ENCODE measurements at regions not wholly inside any gene's neighbourhood (a gene's known extent, or its start where the extent isn't known, plus 50 kb on each side); places are given as distances from the start of the nearest gene placed in this dataset.
"Not testable (repeated sequence)": the region's sequence is repeated elsewhere in the genome, so short reads cannot be mapped to it uniquely, and the experiment has no call there.

- no peak for DNase-seq (ENCODE audit: extremely low spot score)
- no peaks in the 10 kb centered on the region for H3K36me3 ChIP-seq (ENCODE audit: insufficient read depth)
- H3K4me3 ChIP-seq (ENCODE audit: low read depth, low read length) = no peak overlapping the region
- H3K27ac ChIP-seq (ENCODE audit: low read depth) = no peak overlapping the region
- no peaks in the 10 kb centered on the region for H3K4me1 ChIP-seq (ENCODE audit: insufficient read depth)
These were observed 222.0 kb upstream of the HHIP start for GRCh38 chr4:144423930-144424329.

GRCh38 chr4:144426023-144426422 lies 219.9 kb upstream of the HHIP start:
- not testable (repeated sequence) for H3K36me3 ChIP-seq (ENCODE audit: insufficient read depth); H3K27ac ChIP-seq (ENCODE audit: low read depth); H3K4me1 ChIP-seq (ENCODE audit: insufficient read depth); H3K4me3 ChIP-seq (ENCODE audit: low read depth, low read length); DNase-seq (ENCODE audit: extremely low spot score)
- 96% methylated on average over 11 of the region's 11 CpGs for WGBS

DNA sequence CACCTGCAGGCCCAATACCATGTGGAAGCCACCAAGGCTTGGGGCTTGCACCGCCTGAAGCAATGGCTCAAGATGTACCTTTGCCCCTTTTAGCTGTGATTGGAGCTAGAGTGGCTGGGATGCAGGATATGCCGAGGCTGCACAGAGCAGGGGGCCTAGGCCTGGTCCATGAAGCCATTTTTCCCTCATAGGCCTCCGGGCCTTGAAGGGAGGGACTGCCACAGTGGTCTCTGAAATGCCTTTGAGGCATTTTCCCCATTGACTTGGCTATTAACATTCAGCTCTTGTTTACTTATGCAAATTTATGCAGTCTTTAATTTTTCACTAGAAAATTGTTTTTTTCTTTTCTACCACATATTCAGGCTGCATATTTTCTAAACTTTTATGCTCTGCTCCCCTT lies 203.2 kb upstream of the HHIP start:
- WGBS = 93% methylated on average over 3 of the region's 3 CpGs
- Histone ChIP-seq H3K27ac (ENCODE audit: low read depth) (no peak overlapping the region), H3K4me3 (ENCODE audit: low read depth, low read length) (no peak overlapping the region), H3K4me1 (ENCODE audit: insufficient read depth) (no peaks in the 10 kb centered on the region), H3K36me3 (ENCODE audit: insufficient read depth) (no peaks in the 10 kb centered on the region)
- no peak for DNase-seq (ENCODE audit: extremely low spot score)

GRCh38 chr4:144449611-144450010 lies 196.3 kb upstream of the HHIP start:
- peak overlapping the region; percentile 16 for H3K27ac ChIP-seq (ENCODE audit: low read depth)
- DNase-seq (ENCODE audit: extremely low spot score) = no peak
- no peak overlapping the region for H3K4me3 ChIP-seq (ENCODE audit: low read depth, low read length)
- H3K4me1 ChIP-seq (ENCODE audit: insufficient read depth) = no peaks in the 10 kb centered on the region
- WGBS = 38% methylated on average over 10 of the region's 10 CpGs
- H3K36me3 ChIP-seq (ENCODE audit: insufficient read depth) = no peaks in the 10 kb centered on the region

DNA sequence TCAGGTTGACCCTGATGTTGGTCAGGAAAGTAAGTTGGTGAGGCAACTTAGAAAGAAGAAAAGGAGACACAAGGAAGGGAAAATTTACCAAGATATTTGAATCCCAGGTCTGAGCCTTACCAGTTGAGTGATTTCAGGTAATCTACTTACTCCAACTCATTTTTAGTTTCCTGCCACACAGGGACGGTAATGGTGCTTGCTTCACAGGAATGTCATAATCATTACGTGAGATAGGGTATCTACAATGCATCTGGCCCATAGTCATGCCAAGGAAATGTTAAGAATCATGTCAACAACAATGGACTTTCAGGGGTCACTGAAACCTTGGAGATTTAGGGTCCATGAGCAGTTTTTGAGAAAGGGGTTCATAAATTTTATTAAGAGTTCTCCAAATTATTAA lies 195.4 kb upstream of the HHIP start:
- no peaks in the 10 kb centered on the region for H3K36me3 ChIP-seq (ENCODE audit: insufficient read depth)
- no peak for DNase-seq (ENCODE audit: extremely low spot score)
- H3K4me1 ChIP-seq (ENCODE audit: insufficient read depth) = no peaks in the 10 kb centered on the region
- no peak overlapping the region for H3K4me3 ChIP-seq (ENCODE audit: low read depth, low read length)
- WGBS = 85% methylated on average over 2 of the region's 2 CpGs
- no peak overlapping the region for H3K27ac ChIP-seq (ENCODE audit: low read depth)

- 27% methylated on average over 3 of the region's 3 CpGs for WGBS
- Histone ChIP-seq H3K4me3 (ENCODE audit: low read depth, low read length) (no peak overlapping the region), H3K36me3 (ENCODE audit: insufficient read depth) (no peaks in the 10 kb centered on the region)
These were observed 194.0 kb upstream of the HHIP start for GRCh38 chr4:144451766-144452450.

GRCh38 chr4:144456196-144456595 lies 189.8 kb upstream of the HHIP start:
- Histone ChIP-seq H3K4me1 (ENCODE audit: insufficient read depth) (no peaks in the 10 kb centered on the region), H3K36me3 (ENCODE audit: insufficient read depth) (no peaks in the 10 kb centered on the region), H3K4me3 (ENCODE audit: low read depth, low read length) (no peak overlapping the region), H3K27ac (ENCODE audit: low read depth) (no peak overlapping the region)
- WGBS = 89% methylated on average over 2 of the region's 2 CpGs
- DNase-seq (ENCODE audit: extremely low spot score) = no peak

More at GRCh38 chr4:144451766-144452450, 194.0 kb upstream of the HHIP start:
- DNase-seq (ENCODE audit: extremely low spot score) = no peak
- no peaks in the 10 kb centered on the region for H3K4me1 ChIP-seq (ENCODE audit: insufficient read depth)
- no peak overlapping the region for H3K27ac ChIP-seq (ENCODE audit: low read depth)

- no peak overlapping the region for H3K27ac ChIP-seq (ENCODE audit: low read depth)
- H3K36me3 ChIP-seq (ENCODE audit: insufficient read depth) = no peaks in the 10 kb centered on the region
- no peak for DNase-seq (ENCODE audit: extremely low spot score)
- WGBS = 73% methylated on average over 5 of the region's 5 CpGs
- H3K4me3 ChIP-seq (ENCODE audit: low read depth, low read length) = no peak overlapping the region
- H3K4me1 ChIP-seq (ENCODE audit: insufficient read depth) = no peaks in the 10 kb centered on the region
These were observed 184.1 kb upstream of the HHIP start for GRCh38 chr4:144461906-144462305.

DNA sequence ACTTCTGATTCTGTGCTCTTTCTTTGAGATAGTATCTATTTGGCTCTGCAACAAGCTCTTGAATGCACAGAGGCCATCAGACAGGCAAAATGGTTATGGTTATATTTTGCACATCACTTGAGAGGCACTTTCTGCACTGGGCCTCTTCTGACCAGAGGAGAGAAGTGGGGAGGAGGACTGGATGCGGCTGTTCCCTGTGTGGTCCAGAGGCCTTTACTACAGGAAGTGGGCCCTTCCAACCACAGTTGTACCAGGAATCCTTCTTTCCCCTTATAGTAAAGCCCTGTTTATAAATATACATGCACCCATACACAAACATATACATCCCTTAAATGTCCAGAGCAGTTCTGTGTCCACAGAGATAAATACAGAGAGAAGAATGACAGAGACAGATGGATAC lies 182.7 kb upstream of the HHIP start:
- Histone ChIP-seq H3K4me1 (ENCODE audit: insufficient read depth) (no peaks in the 10 kb centered on the region), H3K27ac (ENCODE audit: low read depth) (no peak overlapping the region), H3K36me3 (ENCODE audit: insufficient read depth) (no peaks in the 10 kb centered on the region), H3K4me3 (ENCODE audit: low read depth, low read length) (no peak overlapping the region)
- WGBS = 92% methylated on average over 1 of the region's 1 CpG
- DNase-seq (ENCODE audit: extremely low spot score) = no peak

DNA sequence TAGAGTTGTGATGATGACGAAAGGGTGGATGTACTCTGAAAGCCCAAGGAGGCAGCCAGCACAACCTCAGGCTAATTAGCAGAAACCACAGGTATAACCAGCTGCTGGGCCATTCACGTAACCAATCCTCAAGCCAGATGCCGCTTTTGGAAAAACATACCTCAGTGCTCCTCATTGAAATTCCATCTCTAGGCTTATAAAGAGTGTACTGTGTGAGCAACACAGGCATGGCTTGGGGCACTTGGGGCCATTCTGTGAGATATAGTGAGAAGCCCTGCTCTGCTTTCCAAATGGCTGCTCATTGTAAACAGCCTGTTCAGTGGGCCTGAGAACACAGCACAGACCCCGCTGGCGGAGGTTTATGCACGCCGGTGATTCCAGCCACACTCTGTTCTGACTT lies 182.1 kb upstream of the HHIP start:
- WGBS = 96% methylated on average over 7 of the region's 7 CpGs
- Histone ChIP-seq H3K4me1 (ENCODE audit: insufficient read depth) (no peaks in the 10 kb centered on the region), H3K27ac (ENCODE audit: low read depth) (no peak overlapping the region), H3K4me3 (ENCODE audit: low read depth, low read length) (no peak overlapping the region), H3K36me3 (ENCODE audit: insufficient read depth) (no peaks in the 10 kb centered on the region)
- no peak for DNase-seq (ENCODE audit: extremely low spot score)

DNA sequence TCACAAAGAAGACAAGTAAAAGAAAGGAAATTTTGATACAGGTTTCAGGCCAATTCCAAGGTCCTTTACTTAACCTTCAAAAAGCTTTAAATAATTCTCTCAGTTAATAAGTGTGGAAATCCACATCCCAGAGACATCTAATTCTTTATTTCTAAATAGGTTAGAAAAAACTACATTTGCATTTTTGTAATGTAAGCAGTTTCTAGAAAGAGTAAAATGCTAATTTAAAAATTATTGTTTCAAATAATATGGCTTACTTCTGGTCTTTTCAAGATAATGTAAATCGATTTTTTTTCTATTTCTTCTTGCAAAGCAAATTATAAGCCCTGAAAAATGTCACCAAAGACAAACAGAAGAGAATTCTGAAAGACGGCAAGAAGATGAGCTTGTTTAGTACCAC lies 180.4 kb upstream of the HHIP start:
- Histone ChIP-seq H3K4me3 (ENCODE audit: low read depth, low read length) (no peak overlapping the region), H3K27ac (ENCODE audit: low read depth) (no peak overlapping the region), H3K36me3 (ENCODE audit: insufficient read depth) (no peaks in the 10 kb centered on the region), H3K4me1 (ENCODE audit: insufficient read depth) (no peaks in the 10 kb centered on the region)
- no peak for DNase-seq (ENCODE audit: extremely low spot score)
- WGBS = 86% methylated on average over 2 of the region's 2 CpGs

- no peak for DNase-seq (ENCODE audit: extremely low spot score)
- Histone ChIP-seq H3K27ac (ENCODE audit: low read depth) (no peak overlapping the region), H3K36me3 (ENCODE audit: insufficient read depth) (no peaks in the 10 kb centered on the region), H3K4me1 (ENCODE audit: insufficient read depth) (no peaks in the 10 kb centered on the region), H3K4me3 (ENCODE audit: low read depth, low read length) (no peak overlapping the region)
These were observed 165.9 kb upstream of the HHIP start for GRCh38 chr4:144480068-144480467.

- no peak overlapping the region for H3K4me3 ChIP-seq (ENCODE audit: low read depth, low read length)
- 96% methylated on average over 1 of the region's 1 CpG for WGBS
- H3K36me3 ChIP-seq (ENCODE audit: insufficient read depth) = no peaks in the 10 kb centered on the region
- H3K27ac ChIP-seq (ENCODE audit: low read depth) = no peak overlapping the region
- DNase-seq (ENCODE audit: extremely low spot score) = no peak
- no peaks in the 10 kb centered on the region for H3K4me1 ChIP-seq (ENCODE audit: insufficient read depth)
These were observed 156.1 kb upstream of the HHIP start for GRCh38 chr4:144489831-144490230.

GRCh38 chr4:144494280-144494679 lies 151.7 kb upstream of the HHIP start:
- no peak for DNase-seq (ENCODE audit: extremely low spot score)
- H3K27ac ChIP-seq (ENCODE audit: low read depth) = no peak overlapping the region
- WGBS = 78% methylated on average over 2 of the region's 2 CpGs
- no peaks in the 10 kb centered on the region for H3K36me3 ChIP-seq (ENCODE audit: insufficient read depth)
- no peak overlapping the region for H3K4me3 ChIP-seq (ENCODE audit: low read depth, low read length)
- no peaks in the 10 kb centered on the region for H3K4me1 ChIP-seq (ENCODE audit: insufficient read depth)

GRCh38 chr4:144495944-144496343 lies 150.0 kb upstream of the HHIP start:
- no peak overlapping the region for H3K4me3 ChIP-seq (ENCODE audit: low read depth, low read length)
- no peaks in the 10 kb centered on the region for H3K4me1 ChIP-seq (ENCODE audit: insufficient read depth)
- DNase-seq (ENCODE audit: extremely low spot score) = no peak
- H3K36me3 ChIP-seq (ENCODE audit: insufficient read depth) = no peaks in the 10 kb centered on the region
- no peak overlapping the region for H3K27ac ChIP-seq (ENCODE audit: low read depth)
- 82% methylated on average over 2 of the region's 2 CpGs for WGBS

Data from urinary bladder (tissue), 3 donors.